MM.1S (cell line): ENCODE measurements at regions not wholly inside any gene's neighbourhood (a gene's known extent, or its start where the extent isn't known, plus 50 kb on each side); places are given as distances from the start of the nearest gene placed in this dataset.

Experiments
- DNase-seq: peaks from one replicate; pipeline ENCODE4 v3.0.0-alpha.2; 2015
- H2AFZ ChIP-seq: fragments of 300-600 bp; sonication (generic); 2 replicates; pipeline ENCODE4 v1.6.0; 2016; ENCODE audit warnings: antibody characterized with exemption, low read length
- H3F3A ChIP-seq: fragments of 300-600 bp; sonication (generic); 2 replicates; pipeline ENCODE4 v1.6.1; 2016; ENCODE audit warnings: mild to moderate bottlenecking, antibody characterized with exemption, low read length, moderate library complexity, mixed read lengths; ENCODE audit not compliant: insufficient read depth
- H3K27ac ChIP-seq: fragments of 300-600 bp; sonication (generic); 2 replicates; pipeline ENCODE4 v1.5.1; 2016; ENCODE audit warnings: mild to moderate bottlenecking, low read length
- H3K27me3 ChIP-seq: fragments of 300-600 bp; sonication (generic); replicated peaks from 2 replicates; pipeline ENCODE4 v1.6.0; 2016; ENCODE audit warnings: low read length; ENCODE audit not compliant: insufficient read depth
- H3K36me3 ChIP-seq: fragments of 300-600 bp; sonication (generic); replicated peaks from 2 replicates; pipeline ENCODE4 v1.6.1; 2016; ENCODE audit warnings: mild to moderate bottlenecking, low read length, mixed read lengths; ENCODE audit not compliant: insufficient read depth
- H3K4me1 ChIP-seq: fragments of 300-600 bp; sonication (generic); 2 replicates; pipeline ENCODE4 v1.6.1; 2016; ENCODE audit warnings: low read length, mixed read lengths
- H3K4me2 ChIP-seq: fragments of 300-600 bp; sonication (generic); 2 replicates; pipeline ENCODE4 v1.6.0; 2016; ENCODE audit warnings: low read depth, low read length
- H3K4me3 ChIP-seq: fragments of 300-600 bp; sonication (generic); 2 replicates; pipeline ENCODE4 v1.5.1; 2016; ENCODE audit warnings: low read length, mixed read lengths
- H3K79me2 ChIP-seq: fragments of 300-600 bp; sonication (generic); 2 replicates; pipeline ENCODE4 v1.6.1; 2016; ENCODE audit warnings: mixed run types, low read length, mixed read lengths
- H3K9ac ChIP-seq: fragments of 300-600 bp; sonication (generic); 2 replicates; pipeline ENCODE4 v1.6.1; 2016; ENCODE audit warnings: low read length, mixed read lengths
- H3K9me2 ChIP-seq: fragments of 300-600 bp; sonication (generic); replicated peaks from 2 replicates; pipeline ENCODE4 v1.6.1; 2016; ENCODE audit warnings: mild to moderate bottlenecking, low read length, mixed read lengths; ENCODE audit not compliant: insufficient read depth
- H3K9me3 ChIP-seq: fragments of 300-600 bp; sonication (generic); replicated peaks from 2 replicates; pipeline ENCODE4 v1.6.1; 2016; ENCODE audit warnings: mild to moderate bottlenecking, low read length, mixed read lengths; ENCODE audit not compliant: insufficient read depth
- H4K20me1 ChIP-seq: fragments of 300-600 bp; sonication (generic); 2 replicates; pipeline ENCODE4 v1.6.1; 2016; ENCODE audit warnings: mild to moderate bottlenecking, low read length, moderate library complexity, mixed read lengths; ENCODE audit not compliant: insufficient read depth
- CTCF ChIP-seq: fragments of 300-600 bp; sonication (generic); IDR thresholded peaks from 2 replicates; pipeline ENCODE4 v1.5.1; 2016; ENCODE audit warnings: antibody characterized with exemption, low read length, mixed read lengths
- EZH2 ChIP-seq: fragments of 300-600 bp; sonication (generic); optimal IDR thresholded peaks from 2 replicates; pipeline ENCODE3; 2017; ENCODE audit warnings: low read depth, mild to moderate bottlenecking, antibody characterized with exemption, low read length, mixed read lengths
- EZH2phosphoT487 ChIP-seq: fragments of 300-600 bp; sonication (generic); IDR thresholded peaks from 2 replicates; pipeline ENCODE4 v1.6.1; 2018; ENCODE audit warnings: antibody characterized with exemption, low read length

GRCh38 chr10:2888403-2889004 lies 178.8 kb upstream of the PFKP start:
- Histone ChIP-seq H3K4me1 (no peaks in the 10 kb centered on the region), H3K9me2 (no peaks in the 10 kb centered on the region), H3K27ac (no peak overlapping the region), H3K4me2 (no peak overlapping the region), H3K36me3 (no peaks in the 10 kb centered on the region), H3K27me3 (no peaks in the 10 kb centered on the region), H4K20me1 (no peaks in the 10 kb centered on the region), H3F3A (no peaks in the 10 kb centered on the region), H3K4me3 (no peak overlapping the region), H3K79me2 (no peaks in the 10 kb centered on the region), H3K9ac (no peak overlapping the region), H3K9me3 (no peaks in the 10 kb centered on the region; the same call in 1 of the 2 replicates), H2AFZ (no peak overlapping the region)
- TF ChIP-seq EZH2 (no peak), CTCF (no peak), EZH2phosphoT487 (no peak)
- DNase-seq: no peak

- Histone ChIP-seq H3K4me2 (no peak overlapping the region), H2AFZ (no peak overlapping the region), H3F3A (no peaks in the 10 kb centered on the region), H3K4me3 (no peak overlapping the region), H3K9me3 (no peaks in the 10 kb centered on the region; the same call in 1 of the 2 replicates), H3K9me2 (no peaks in the 10 kb centered on the region), H3K27ac (no peak overlapping the region), H3K27me3 (no peaks in the 10 kb centered on the region), H3K36me3 (no peaks in the 10 kb centered on the region), H3K79me2 (no peaks in the 10 kb centered on the region), H3K4me1 (no peaks in the 10 kb centered on the region), H3K9ac (no peak overlapping the region), H4K20me1 (no peaks in the 10 kb centered on the region)
- TF ChIP-seq CTCF: no peak
- TF ChIP-seq EZH2: no peak
- no peak for TF ChIP-seq EZH2phosphoT487
- DNase-seq: no peak
Measured at GRCh38 chr10:2887391-2888070, 179.8 kb upstream of the PFKP start.

GRCh38 chr10:2886662-2887061 lies 180.7 kb upstream of the PFKP start:
- no peak for DNase-seq
- TF ChIP-seq EZH2phosphoT487 (no peak), EZH2 (no peak), CTCF (no peak)
- Histone ChIP-seq H3K4me1 (no peaks in the 10 kb centered on the region), H3K9me2 (no peaks in the 10 kb centered on the region), H3K9ac (no peak overlapping the region), H3K79me2 (no peaks in the 10 kb centered on the region), H3F3A (no peaks in the 10 kb centered on the region), H3K9me3 (no peaks in the 10 kb centered on the region; the same call in 1 of the 2 replicates), H4K20me1 (no peaks in the 10 kb centered on the region), H3K4me2 (no peak overlapping the region), H3K36me3 (no peaks in the 10 kb centered on the region), H3K27ac (no peak overlapping the region), H2AFZ (no peak overlapping the region), H3K4me3 (no peak overlapping the region), H3K27me3 (no peaks in the 10 kb centered on the region)
